Mucosa of rectum (tissue), 2 donors: ENCODE measurements at regions not wholly inside any gene's neighbourhood (a gene's known extent, or its start where the extent isn't known, plus 50 kb on each side); places are given as distances from the start of the nearest gene placed in this dataset.

Source experiments
- H3K27ac ChIP-seq, 2 donors: one replicate each; pipeline ENCODE4 v1.7.0; 2013; ENCODE audit warnings: inconsistent platforms in 2 of 2, low read depth in 2 of 2, low read length in 2 of 2
- H3K27me3 ChIP-seq, 2 donors: one replicate each; pipeline ENCODE4 v1.7.0; 2013; ENCODE audit warnings: low read length in 2 of 2; ENCODE audit not compliant: control insufficient read depth in 2 of 2, insufficient read depth in 2 of 2
- H3K36me3 ChIP-seq, 2 donors: one replicate each; pipeline ENCODE4 v1.7.0; 2013; ENCODE audit warnings: low read length in 2 of 2; ENCODE audit not compliant: control insufficient read depth in 2 of 2, insufficient read depth in 2 of 2
- H3K4me1 ChIP-seq, 2 donors: one replicate each; pipeline ENCODE4 v1.7.0; 2013; ENCODE audit warnings: low read length in 2 of 2, mild to moderate bottlenecking in 1 of 2; ENCODE audit not compliant: control insufficient read depth in 2 of 2, insufficient read depth in 2 of 2
- H3K4me3 ChIP-seq, 2 donors: one replicate each; pipeline ENCODE4 v1.7.0; 2013; ENCODE audit warnings: low read length in 2 of 2
- H3K9ac ChIP-seq, 2 donors: one replicate each; pipeline ENCODE4 v1.7.0; 2013; ENCODE audit warnings: low read length in 2 of 2, low read depth in 1 of 2, mild to moderate bottlenecking in 1 of 2
- H3K9me3 ChIP-seq, 2 donors: one replicate each; pipeline ENCODE4 v1.7.0; 2013; ENCODE audit warnings: low read length in 2 of 2; ENCODE audit not compliant: control insufficient read depth in 2 of 2
- donor health status: healthy.
- donor health status: Normal muscosa, but diverticular disease.

- H3K9ac ChIP-seq, result no peak overlapping the region
- no peaks in the 10 kb centered on the region for H3K9me3 ChIP-seq
- no peaks in the 10 kb centered on the region for H3K4me1 ChIP-seq
- no peak overlapping the region for H3K27ac ChIP-seq
- H3K36me3 ChIP-seq, result no peaks in the 10 kb centered on the region
- H3K4me3 ChIP-seq, result no peak overlapping the region
- no peaks in the 10 kb centered on the region for H3K27me3 ChIP-seq
Measured at GRCh38 chr13:72168126-72168855, 301.3 kb upstream of the DACH1 start.

GRCh38 chr13:72166102-72166650 lies 299.2 kb upstream of the DACH1 start:
- Histone ChIP-seq H3K9me3 (no peaks in the 10 kb centered on the region), H3K27ac (no peak overlapping the region), H3K4me1 (no peaks in the 10 kb centered on the region), H3K9ac (no peak overlapping the region), H3K27me3 (no peaks in the 10 kb centered on the region), H3K4me3 (no peak overlapping the region), H3K36me3 (no peaks in the 10 kb centered on the region)

GRCh38 chr13:72165276-72165675 lies 298.3 kb upstream of the DACH1 start:
- Histone ChIP-seq H3K9me3 (no peaks in the 10 kb centered on the region), H3K4me3 (no peak overlapping the region), H3K27me3 (no peaks in the 10 kb centered on the region), H3K9ac (no peak overlapping the region), H3K36me3 (no peaks in the 10 kb centered on the region), H3K27ac (no peak overlapping the region), H3K4me1 (no peaks in the 10 kb centered on the region)

- Histone ChIP-seq H3K4me1 (no peaks in the 10 kb centered on the region), H3K27me3 (no peaks in the 10 kb centered on the region), H3K9ac (no peak overlapping the region), H3K27ac (no peak overlapping the region), H3K36me3 (no peaks in the 10 kb centered on the region), H3K9me3 (no peaks in the 10 kb centered on the region), H3K4me3 (no peak overlapping the region)
Measured at GRCh38 chr13:72164811-72165210, 297.8 kb upstream of the DACH1 start.

- Histone ChIP-seq H3K4me1 (no peaks in the 10 kb centered on the region), H3K36me3 (no peaks in the 10 kb centered on the region), H3K9ac (no peak overlapping the region), H3K27me3 (no peaks in the 10 kb centered on the region), H3K4me3 (no peak overlapping the region), H3K9me3 (no peaks in the 10 kb centered on the region), H3K27ac (no peak overlapping the region)
Measured at GRCh38 chr13:72163678-72164077, 296.7 kb upstream of the DACH1 start.

GRCh38 chr13:72160977-72161376 lies 294.0 kb upstream of the DACH1 start:
- Histone ChIP-seq H3K9me3 (no peaks in the 10 kb centered on the region), H3K36me3 (no peaks in the 10 kb centered on the region), H3K27me3 (no peaks in the 10 kb centered on the region), H3K27ac (no peak overlapping the region), H3K4me3 (no peak overlapping the region), H3K4me1 (no peaks in the 10 kb centered on the region), H3K9ac (no peak overlapping the region)

- Histone ChIP-seq H3K9ac (no peak overlapping the region), H3K36me3 (no peaks in the 10 kb centered on the region), H3K9me3 (no peaks in the 10 kb centered on the region), H3K27ac (no peak overlapping the region), H3K4me1 (peaks cover 0 to 3% of the 10 kb centered on the region in 2 donors), H3K27me3 (no peaks in the 10 kb centered on the region), H3K4me3 (no peak overlapping the region)
Measured at GRCh38 chr13:72156760-72157159, 289.8 kb upstream of the DACH1 start.

GRCh38 chr13:72153272-72153671 lies 286.3 kb upstream of the DACH1 start:
- H3K9ac ChIP-seq, result no peak overlapping the region
- H3K36me3 ChIP-seq, result no peaks in the 10 kb centered on the region
- no peak overlapping the region for H3K4me3 ChIP-seq
- no peak overlapping the region for H3K27ac ChIP-seq
- no peaks in the 10 kb centered on the region for H3K27me3 ChIP-seq
- no peaks in the 10 kb centered on the region for H3K9me3 ChIP-seq
- peaks cover 0 to 3% of the 10 kb centered on the region in 2 donors for H3K4me1 ChIP-seq

GRCh38 chr13:72151241-72151640 lies 284.2 kb upstream of the DACH1 start:
- Histone ChIP-seq H3K27me3 (no peaks in the 10 kb centered on the region), H3K4me1 (peaks cover 0 to 3% of the 10 kb centered on the region in 2 donors), H3K36me3 (no peaks in the 10 kb centered on the region), H3K4me3 (no peak overlapping the region), H3K9me3 (no peaks in the 10 kb centered on the region), H3K27ac (no peak overlapping the region), H3K9ac (no peak overlapping the region)

GRCh38 chr13:72150502-72150901 lies 283.5 kb upstream of the DACH1 start:
- Histone ChIP-seq H3K4me1 (peaks cover 0 to 3% of the 10 kb centered on the region in 2 donors), H3K36me3 (no peaks in the 10 kb centered on the region), H3K27me3 (no peaks in the 10 kb centered on the region), H3K9ac (no peak overlapping the region), H3K27ac (no peak overlapping the region), H3K9me3 (no peaks in the 10 kb centered on the region), H3K4me3 (no peak overlapping the region)
